ENCODE measurements at regions not wholly inside any gene's neighbourhood (a gene's known extent, or its start where the extent isn't known, plus 50 kb on each side); places are given as distances from the start of the nearest gene placed in this dataset.

GRCh38 chr1:199161766-199162303 lies 523.0 kb downstream of the PTPRC start:
- TF ChIP-seq CTCF (IDR thresholded peaks at IDR 0.05) (no peak), POLR2A (IDR thresholded peaks at IDR 0.05) (no peak)
